ENCODE measurements at regions not wholly inside any gene's neighbourhood (a gene's known extent, or its start where the extent isn't known, plus 50 kb on each side); places are given as distances from the start of the nearest gene placed in this dataset.
"Not testable (repeated sequence)": the region's sequence is repeated elsewhere in the genome, so short reads cannot be mapped to it uniquely, and the experiment has no call there.

DNA sequence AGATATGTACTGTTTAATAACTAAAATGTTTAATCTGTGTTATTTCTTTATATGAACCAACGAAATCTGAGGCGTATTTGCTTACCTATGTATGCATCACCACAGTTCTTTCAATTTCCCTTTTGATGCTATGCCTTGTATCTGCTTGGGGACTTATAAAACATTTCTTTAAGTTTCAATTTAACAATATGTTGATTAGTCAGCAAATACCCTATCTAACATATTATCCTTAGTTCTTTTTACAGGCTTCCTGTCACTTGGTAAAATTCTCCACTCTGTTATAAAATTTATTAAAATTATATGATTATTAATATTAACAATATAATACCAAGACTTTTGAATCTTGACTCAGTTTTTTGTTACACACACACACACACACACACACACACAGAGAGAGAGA is 174.3 kb downstream of the CPS1 start:
- DNase-seq (ENCODE audit: low read depth in 4 of 4, low spot score in 1 of 4) = no peak

DNA sequence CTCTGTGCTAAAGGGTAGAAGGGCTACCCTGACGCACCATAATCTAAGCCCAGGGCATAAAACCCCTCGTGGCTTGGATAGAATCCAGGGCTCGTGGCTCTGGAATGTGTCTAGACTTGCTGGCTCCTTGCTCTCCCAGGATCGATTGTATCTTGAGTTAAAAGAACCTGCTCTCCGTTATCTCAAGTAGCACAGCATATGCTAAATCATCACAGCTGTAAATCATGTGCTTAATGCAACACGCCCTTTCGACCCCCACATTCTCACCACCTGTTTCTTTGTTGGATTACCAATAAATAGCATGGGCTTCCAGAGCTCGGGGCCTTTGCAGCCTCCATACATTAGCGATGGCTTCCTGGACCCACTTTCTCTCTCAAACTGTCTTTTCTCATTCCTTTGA is 190.4 kb downstream of the CPS1 start:
- not testable (repeated sequence) for DNase-seq (ENCODE audit: low read depth in 4 of 4, low spot score in 1 of 4)

DNA sequence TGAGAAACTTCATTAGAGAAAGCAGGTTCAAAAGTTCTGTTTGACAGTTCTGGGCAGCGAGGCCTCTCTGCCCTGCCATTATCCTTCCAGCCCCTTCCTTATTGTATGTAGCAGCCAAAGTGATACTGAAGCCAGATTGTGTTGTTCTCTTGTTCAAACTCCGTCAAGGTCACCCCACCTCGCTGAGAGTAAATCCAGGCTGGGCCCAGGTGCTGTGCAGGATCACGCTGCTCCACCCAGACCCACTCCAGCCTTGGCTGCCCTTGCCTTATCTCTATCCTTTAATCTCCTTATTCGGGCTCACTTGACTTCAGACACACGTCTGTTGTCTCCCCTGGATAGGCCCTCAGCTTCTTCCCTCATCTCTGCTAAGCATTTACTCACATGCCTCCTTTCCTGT is 196.1 kb downstream of the CPS1 start:
- no peak for DNase-seq (ENCODE audit: low read depth in 4 of 4, low spot score in 1 of 4)

DNA sequence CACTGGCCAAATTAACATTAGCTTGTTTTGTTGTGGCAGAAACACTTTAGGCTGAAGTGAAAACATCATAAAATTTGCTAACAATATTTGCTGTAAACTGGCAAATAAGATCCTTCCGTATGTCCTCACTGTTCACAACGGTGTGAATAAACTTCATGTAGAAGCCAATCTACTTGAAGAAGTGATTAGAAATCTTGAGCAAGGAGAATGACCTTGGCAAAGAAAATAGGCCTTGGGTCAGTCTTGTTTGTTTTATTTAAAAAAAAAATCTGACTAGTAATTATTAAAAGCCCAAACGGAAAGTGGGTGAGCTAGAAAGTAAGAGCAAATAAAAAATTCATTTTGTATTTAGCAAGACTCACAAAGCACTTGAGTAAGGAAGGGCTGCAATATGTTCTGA is 197.0 kb downstream of the CPS1 start:
- no peak for DNase-seq (ENCODE audit: low read depth in 4 of 4, low spot score in 1 of 4)

DNA sequence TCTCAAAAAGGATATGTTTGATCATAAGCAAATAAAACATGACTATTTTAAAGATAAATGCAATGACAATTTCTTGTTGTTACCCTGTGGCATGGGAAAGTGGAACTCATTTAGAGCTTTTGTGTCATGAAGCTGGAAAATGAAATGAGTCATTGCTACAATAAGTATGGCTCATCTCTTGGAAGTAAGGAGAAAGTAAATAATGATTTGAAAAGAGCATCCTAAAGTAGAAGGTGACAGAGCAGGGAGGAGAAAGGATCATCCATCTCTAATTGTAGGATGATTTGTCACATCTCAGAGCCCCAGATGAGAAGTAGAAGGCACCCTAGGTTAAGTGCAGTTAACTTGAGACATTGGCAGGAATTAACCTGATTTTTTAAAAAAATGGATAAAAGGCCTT is 200.5 kb downstream of the CPS1 start:
- no peak for DNase-seq (ENCODE audit: low read depth in 4 of 4, low spot score in 1 of 4)

DNA sequence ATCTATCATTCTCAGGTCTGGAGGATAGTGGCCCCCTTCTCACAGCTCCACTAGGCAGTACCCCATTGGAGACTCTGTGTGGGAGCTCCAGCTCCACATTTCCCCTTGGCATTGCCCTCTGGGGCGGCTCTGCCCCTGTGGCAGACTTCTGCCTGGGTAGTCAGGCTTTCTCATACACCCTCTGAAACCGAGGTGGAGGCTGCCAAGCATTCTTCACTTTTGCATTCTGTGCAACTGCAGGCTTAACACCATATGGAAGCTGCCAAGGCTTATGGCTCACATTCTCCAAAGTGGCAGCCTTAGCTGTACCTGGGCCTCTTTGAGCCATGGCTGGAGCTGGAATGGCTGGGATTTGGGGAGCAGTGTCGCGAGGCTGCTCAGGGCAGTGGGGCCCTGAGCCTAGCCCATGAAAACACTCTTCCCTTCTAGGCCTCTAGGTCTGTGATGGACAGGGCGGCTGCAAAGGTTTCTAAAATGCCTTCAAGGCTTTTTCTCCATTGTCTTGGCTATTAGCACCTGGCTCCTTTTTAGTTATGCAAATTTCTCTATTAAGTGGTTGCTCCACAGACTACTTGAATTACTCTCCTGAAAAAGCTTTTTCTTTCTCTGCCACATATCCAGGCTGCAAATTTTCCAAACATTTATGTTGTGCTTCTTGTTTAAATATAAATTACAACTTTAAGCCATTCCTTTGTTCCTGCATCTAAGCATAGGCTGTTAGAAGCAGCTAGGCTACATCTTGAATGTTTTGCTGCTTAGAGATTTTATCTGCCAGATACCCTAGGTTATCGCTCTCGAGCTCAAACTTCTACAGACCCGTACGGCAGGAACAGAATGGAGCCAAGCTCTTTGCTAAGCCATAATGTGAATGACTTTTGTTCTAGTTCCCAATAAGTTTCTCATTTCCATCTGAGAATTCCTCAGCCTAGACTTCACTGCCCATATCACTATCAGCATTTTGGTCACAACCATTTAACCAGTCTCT is 206.5 kb downstream of the CPS1 start:
- DNase-seq (ENCODE audit: low read depth in 4 of 4, low spot score in 1 of 4) = no peak

DNA sequence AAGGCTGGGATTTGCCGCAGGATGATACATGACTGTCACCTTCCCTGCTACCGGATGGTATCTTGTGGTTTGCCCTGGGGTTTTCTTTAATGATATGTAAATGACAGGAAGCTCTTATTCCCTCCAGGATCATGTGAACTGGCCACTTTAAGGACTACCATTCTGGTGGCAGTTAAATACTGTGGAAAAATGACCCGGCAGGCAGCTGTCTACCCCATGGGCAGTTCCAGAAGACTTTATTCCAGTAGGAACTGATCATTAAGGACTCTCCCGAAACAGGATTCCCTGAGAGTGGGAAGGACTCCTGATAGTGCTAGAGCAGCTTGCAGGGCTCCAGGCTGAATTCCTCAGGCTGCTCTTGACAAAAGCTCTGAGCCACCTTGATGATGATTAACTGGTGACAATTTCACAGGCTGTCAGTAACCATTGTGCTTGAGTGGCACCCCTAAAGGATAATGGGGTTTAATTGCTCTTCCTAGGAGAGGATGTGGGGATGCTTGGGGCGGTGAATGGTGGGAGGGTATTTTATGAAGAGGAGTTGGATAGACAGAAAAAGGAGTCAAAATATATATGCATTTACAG is 212.0 kb downstream of the CPS1 start:
- DNase-seq (ENCODE audit: low read depth in 4 of 4, low spot score in 1 of 4) = no peak

DNA sequence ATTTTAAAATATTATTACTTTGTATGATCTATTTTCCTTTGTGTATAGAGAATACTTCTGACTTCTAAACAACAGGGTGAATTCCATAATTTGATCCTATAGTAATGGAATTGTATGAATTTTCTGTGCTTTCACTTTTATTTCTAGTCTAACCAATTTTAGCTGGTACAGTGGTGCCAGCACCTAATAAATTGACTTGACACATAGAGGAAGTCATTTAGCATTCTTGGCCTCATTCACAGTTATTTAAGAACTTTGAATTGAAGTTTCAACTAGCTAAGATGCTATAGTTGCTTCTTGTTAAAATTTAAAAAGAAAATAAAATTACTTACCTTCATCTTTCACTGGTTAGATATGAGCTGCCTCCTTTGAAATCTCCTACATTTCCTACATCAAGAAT is 220.4 kb downstream of the CPS1 start:
- no peak for DNase-seq (ENCODE audit: low read depth in 4 of 4, low spot score in 1 of 4)

DNA sequence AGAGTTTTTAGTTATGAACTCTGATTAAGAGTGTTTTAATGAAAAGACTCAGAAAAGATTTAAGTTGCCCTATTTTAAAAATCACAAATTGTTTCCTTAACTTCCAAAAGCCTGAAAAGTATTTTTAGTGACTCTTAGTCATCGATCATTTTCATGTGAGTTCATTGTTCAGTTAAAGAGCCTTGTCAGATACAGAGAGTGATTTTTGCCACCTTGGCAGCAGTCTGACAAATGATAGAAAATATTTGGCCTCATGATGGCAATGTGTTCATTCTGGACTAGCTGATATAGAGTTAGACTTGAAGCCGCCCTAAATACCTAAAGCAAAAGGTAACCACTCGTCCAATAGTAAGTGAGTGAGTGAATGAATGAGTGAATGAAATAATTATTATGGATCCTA is 225.8 kb downstream of the CPS1 start:
- DNase-seq (ENCODE audit: low read depth in 4 of 4, low spot score in 1 of 4) = no peak

DNA sequence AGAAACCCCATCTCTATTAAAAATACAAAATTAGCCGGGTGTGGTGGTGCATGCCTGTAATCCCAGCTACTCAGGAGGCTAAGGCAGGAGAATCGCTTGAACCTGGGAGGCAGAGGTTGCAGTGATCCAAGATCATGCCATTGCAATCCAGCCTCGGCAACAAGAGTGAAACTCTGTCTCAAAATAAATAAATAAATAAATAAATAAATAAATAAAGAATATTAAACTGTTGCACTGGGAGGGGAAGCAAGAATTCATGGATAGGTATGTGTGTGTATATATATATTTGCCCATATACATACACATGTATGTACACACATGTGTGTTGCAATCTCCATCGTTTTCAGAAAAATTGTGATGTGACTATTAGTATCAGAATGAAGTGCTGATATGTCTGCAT is 231.4 kb downstream of the CPS1 start:
- DNase-seq (ENCODE audit: low read depth in 4 of 4, low spot score in 1 of 4) = not testable (repeated sequence)

DNA sequence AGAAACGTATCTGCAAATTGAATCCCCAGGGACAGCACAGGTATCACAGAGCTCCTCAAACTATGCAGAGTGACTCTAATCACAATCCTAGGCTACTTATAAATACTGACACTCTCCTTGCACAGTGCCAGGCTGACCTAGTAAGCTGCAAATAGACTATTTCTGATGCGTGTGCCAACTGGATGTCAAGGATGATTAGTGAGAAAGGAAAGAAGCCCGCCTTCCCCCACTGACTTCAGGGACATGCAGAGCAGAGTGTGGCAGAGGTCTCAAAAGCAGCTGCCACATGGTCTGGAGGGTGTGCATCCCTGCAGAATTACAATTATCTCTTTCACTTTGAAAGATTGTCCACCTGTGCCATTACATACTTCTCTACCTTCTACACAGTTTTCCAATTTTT is 235.6 kb downstream of the CPS1 start:
- no peak for DNase-seq (ENCODE audit: low read depth in 4 of 4, low spot score in 1 of 4)

DNA sequence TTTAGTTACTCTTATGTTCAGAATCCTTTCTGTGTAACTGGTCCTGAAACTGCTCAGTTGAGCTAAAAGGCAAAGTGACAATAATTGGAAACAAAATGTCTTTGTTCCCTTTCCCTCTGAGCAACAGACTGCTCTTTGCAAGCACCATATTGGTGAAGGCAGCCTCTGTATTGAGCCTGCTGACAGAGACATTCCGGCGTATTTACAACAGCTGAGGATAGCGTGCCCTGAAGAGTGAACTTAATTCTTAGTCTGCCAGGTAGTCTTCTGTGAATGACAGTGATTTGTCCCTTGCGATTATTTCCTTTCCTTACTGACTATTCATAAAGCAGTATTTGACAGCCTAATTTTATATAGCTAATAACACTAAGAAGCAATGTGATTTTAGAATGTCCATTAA is 239.1 kb downstream of the CPS1 start:
- DNase-seq (ENCODE audit: low read depth in 4 of 4, low spot score in 1 of 4) = no peak

DNA sequence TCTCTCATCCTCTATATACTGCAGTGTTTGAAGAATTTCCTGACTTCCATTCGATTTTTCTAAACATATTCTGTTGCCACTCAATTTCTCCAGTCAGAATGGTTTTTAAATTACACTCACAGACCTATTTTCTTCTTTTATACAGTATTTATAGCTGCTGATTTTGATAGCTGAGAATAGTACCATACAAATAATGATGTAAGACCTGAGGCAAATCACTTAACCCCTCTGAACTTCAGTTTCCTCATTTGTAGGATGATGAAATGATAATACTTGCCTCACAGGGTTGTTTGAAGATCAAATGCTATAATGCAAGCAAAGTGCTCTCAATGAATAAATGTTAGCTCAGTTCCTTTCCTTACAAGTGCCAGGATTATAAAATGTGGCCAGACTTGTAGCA is 241.8 kb downstream of the CPS1 start:
- DNase-seq (ENCODE audit: low read depth in 4 of 4, low spot score in 1 of 4) = no peak

DNA sequence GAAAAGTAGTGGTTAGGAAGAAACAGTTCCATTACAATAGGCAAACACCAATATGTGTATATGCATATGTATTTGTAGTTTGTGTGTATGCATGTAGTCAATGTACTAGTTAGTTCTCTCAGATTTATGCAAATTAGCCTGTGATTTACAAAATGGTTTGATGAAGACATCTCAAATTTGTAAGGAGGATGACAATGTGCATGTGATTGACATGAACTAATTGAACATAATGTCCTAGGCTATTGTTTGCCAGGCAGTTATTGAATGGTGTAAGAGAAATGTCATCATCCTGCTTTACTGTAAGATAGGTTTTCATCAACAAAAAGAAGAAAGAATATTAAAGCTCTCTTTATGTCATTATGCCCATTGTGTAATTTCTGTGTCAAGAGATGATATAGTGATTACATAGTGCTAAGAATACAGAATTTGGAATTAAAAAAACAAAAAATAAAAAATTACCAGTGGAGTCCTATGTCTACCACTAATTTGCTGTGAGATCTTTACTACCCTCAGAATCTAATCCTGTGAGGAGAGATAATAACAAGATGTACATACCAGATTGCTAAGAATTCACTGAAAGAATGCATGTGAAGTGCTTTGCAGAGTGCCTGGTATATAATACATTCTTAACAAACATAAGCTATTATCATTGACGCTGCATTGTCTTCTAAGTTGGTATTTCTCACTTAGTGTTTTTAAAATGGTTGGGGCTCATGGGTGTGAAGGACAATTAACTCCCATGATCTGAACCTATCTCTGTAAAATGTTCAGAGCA is 258.0 kb downstream of the CPS1 start:
- no peak for DNase-seq (ENCODE audit: low read depth in 4 of 4, low spot score in 1 of 4)

DNA sequence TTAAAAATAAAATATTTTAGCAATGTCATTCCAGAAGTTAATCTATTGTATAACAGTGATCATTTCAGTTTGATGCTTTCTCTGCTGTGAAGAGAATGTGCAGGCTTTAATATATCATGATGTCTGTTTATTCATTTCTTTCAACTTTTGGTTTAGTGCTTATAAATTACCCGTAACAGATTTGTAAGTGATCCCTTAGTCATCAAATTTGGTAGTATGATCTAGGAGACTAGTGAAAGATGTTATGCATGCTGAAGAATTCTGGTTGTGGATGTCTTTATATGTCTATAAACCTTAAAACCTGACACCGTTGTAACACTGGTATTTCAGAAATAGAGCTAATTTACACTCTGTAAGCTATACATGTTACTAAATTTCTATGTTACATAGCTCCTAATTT is 260.4 kb downstream of the CPS1 start:
- no peak for DNase-seq (ENCODE audit: low read depth in 4 of 4, low spot score in 1 of 4)

DNA sequence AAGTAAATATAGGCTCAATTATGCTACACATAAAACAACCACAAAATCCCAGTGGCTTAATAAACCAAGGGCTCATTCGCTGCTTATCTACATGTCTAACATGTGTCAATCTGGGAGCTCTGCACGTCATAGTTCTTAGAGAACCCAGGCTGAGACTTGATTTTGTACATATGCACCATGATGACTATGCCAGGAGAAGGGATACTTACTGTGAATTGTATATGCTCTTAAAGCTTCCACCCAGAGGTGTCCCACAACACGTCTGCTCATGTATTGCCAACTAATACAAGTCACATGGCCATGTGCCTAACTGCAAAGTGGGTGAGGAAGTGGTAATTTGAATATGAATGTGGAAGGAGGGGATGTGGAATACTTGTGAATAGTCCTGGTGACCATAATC is 262.1 kb downstream of the CPS1 start:
- no peak for DNase-seq (ENCODE audit: low read depth in 4 of 4, low spot score in 1 of 4)

DNA sequence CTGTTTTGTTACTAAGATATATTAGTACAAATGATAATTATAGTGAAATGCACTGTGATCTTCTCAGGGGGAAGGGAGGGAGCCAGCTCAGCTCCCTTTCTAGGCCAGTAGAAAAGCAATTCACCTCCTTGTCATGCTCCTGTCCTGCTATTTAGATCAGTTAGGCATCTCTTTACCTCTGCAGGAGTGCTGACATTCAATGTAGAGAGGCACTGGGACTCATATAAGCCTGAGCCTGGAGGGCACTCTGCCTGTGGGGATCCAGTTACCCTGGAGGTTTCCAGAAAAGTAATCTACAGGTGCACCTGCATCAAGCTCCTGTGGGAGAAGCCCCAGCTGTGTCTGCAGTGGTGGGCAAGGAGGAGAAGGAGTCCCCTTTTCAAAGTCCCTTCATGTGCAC is 277.0 kb downstream of the CPS1 start:
- DNase-seq (ENCODE audit: low read depth in 4 of 4, low spot score in 1 of 4) = no peak

DNA sequence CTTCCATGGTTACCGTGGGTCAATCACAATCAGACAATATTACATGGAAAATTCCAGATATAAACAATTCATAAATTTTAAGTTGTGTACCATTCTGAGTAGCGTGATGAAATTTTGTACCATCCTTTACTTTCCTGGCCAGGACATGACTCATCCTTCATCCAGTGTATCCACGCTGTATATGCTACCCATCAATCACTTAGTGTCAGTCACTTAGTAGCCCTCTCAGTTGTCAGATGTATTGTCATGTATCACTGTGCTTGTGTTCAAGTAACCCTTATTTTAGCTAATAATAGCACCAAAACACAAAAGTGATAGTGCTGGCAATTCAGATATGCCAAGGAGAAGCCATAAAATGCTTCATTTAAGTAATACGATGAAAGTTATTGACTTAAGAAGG is 282.6 kb downstream of the CPS1 start:
- DNase-seq (ENCODE audit: low read depth in 4 of 4, low spot score in 1 of 4) = no peak

DNA sequence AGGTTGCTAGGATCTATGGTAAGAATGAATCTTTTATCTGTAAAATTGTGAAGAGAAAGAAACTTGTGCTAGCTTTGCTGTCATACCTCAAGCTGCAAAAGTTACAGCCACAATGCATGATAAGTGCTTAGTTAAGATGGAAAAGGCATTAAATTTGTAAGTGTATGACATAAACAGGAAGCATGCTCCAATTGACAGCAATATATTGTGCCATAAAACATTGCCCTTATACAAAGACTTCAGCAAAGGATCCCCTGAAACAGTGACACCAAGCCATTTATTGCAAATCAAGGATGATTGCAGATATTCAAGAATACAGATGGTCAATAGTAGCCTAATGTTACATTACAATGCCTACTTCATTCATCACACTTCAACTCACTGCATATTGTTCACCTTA is 283.1 kb downstream of the CPS1 start:
- DNase-seq (ENCODE audit: low read depth in 4 of 4, low spot score in 1 of 4) = no peak

DNA sequence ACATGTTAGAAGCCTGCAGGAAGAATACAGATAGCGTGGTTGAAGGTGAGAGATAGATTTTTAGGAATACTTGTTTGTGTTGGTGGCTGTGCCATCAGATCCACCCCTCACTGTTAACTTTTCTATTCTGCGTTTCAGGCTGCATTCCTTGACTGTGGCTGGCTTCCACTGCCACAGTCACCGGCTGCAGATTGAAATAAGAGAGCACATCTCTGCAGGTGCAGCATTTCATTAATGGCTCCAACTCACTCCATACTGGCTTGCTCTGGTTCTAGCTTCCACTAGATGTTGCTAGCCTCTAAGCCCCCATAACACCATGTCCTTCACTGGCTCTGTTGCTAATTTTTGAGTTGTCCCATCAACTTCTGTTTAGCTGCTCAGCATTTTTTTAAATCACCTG is 286.5 kb downstream of the CPS1 start:
- DNase-seq (ENCODE audit: low read depth in 4 of 4, low spot score in 1 of 4) = no peak

DNA sequence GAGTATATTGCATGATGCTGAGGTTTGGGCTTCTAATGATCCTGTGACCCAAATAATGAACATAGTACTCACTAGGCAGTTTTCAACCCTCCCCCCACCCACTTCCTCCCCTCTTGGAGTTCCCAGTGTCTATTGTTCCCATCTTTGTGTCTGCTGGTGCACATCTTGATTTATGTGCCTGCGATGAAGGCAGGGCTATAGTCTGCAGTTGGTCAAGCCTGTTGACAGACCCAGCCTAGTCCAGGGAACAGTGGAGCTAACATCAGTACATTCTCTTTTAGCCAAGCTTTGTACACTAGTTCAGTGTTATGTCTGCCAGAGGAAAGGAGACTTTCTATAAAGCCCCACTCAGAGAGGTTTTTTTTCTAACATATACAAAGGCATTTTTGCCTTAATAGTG is 287.6 kb downstream of the CPS1 start:
- no peak for DNase-seq (ENCODE audit: low read depth in 4 of 4, low spot score in 1 of 4)

DNA sequence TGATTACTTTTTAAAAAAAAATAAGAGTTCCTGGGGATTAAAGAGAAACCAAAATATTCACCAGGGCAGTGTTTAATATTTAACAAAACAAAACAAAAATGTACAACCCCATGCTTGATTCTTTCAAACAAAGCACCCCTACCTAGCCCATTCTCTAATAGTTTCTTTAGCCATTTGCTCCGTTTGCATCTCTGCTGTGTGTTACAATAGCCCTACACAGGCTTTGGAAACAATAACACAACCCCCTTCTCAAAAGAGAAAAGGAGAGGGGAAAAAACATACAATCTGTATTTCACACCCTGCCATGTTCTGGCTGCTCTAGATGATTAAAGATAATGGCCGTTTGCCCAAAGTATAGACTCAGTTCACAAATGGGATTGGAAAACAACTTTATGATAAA is 302.9 kb downstream of the CPS1 start:
- DNase-seq (ENCODE audit: low read depth in 4 of 4, low spot score in 1 of 4) = no peak
